SKM-1 treated with dmso at 0.1 percent for 144 hours (cell line): ENCODE measurements at regions not wholly inside any gene's neighbourhood (a gene's known extent, or its start where the extent isn't known, plus 50 kb on each side); places are given as distances from the start of the nearest gene placed in this dataset.
"Not testable (repeated sequence)": the region's sequence is repeated elsewhere in the genome, so short reads cannot be mapped to it uniquely, and the experiment has no call there.

Experiments used
- DNase-seq: peaks from one replicate; lab custom pipeline; 2025; ENCODE audit not compliant: unreplicated experiment; lab: John Stamatoyannopoulos, UW

DNA sequence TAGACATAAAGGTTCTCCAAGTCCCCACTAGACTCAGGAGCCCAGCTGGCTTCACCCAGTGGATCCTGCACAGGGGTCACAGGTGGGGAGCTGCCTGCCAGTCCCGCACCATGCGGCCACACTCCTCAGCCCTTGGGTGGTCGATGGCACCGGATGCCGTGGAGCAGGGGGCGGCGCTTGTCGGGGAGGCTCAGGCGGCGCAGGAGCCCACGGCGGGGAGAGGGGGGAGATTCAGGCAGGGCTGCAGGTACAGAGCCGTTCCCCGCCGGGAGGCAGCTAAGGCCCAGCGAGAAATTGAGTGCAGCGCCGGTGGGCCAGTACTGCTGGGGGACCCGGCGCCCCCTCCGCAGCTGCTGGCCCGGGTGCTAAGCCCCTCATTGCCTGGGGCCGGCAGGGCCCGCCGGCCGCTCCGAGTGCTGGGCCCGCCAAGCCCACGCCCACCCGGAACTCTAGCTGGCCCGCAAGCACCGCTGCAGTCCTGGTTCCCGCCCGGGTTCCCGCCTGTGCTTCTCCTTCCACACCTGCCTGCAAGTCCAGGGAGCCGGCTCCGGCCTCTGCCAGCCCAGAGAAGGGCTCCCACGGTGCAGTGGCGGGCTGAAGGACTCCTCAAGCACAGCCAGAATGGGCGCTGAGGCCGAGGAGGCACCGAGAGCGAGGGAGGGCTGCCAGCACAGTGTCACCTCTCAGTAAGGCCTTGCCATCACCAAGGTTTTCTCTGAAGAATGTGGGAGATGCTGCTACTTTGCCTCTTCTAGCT is 58.4 kb upstream of the PPP1R12A start:
- DNase-seq = no peak

DNA sequence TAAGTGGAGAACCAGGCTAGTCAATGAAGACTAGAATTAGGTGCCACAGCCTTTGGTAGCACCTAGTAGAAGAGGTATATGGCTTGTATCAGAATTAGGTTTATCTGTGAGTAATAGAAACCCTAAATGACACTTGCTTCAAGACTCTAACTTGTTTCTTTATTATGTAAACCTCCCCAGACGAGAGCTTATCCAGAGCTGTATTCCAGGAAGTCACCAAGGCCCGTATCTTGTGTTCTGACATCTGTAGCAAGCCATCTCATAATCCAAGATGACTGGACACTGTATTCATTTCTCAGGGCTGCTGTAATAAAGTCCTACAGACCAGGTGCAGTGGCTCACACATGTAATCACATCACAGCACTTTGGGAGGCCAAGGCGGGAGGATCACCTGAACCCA is 56.7 kb upstream of the PPP1R12A start:
- DNase-seq = no peak

GRCh38 chr12:79990509-79991338 is 55.8 kb upstream of the PPP1R12A start:
- DNase-seq = not testable (repeated sequence)

GRCh38 chr12:79988368-79988767 is 53.5 kb upstream of the PPP1R12A start:
- DNase-seq = no peak

DNA sequence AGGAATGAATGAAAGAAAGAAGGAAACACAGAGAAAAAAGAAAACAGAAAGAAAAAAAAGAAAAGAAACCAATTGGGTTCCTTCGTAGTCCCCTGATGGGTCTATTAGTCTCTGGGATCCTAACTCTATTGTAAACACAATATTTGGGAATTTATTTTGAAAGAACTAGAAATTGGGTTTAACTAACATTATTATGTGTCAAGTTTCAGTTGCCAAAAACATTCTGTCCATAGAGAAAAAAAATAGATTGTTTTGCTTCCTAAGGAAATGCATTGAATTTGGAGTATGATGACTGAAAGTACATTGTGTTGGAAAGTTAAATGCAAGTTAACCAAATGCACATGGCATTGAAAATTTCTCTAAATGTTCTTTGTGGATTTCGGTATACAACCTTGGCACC is 52.8 kb upstream of the PPP1R12A start:
- DNase-seq = no peak
